ENCODE measurements at regions not wholly inside any gene's neighbourhood (a gene's known extent, or its start where the extent isn't known, plus 50 kb on each side); places are given as distances from the start of the nearest gene placed in this dataset.

GRCh38 chr5:96049398-96050272, 88.0 kb upstream of the ELL2 start:
- TF ChIP-seq CTCF (IDR thresholded peaks at IDR 0.05): no peak
- TF ChIP-seq POLR2A (IDR thresholded peaks at IDR 0.05): no peak
- TF ChIP-seq POLR2AphosphoS5 (IDR thresholded peaks at IDR 0.05): no peak
